IMR-90 (cell line): ENCODE measurements at regions not wholly inside any gene's neighbourhood (a gene's known extent, or its start where the extent isn't known, plus 50 kb on each side); places are given as distances from the start of the nearest gene placed in this dataset.

ENCODE experiments used
- ATAC-seq: fragments of 200-7000 bp; cut with Tn5 transposase; 2 replicates; pipeline ENCODE4 v1.9.1; 2020; ENCODE audit warnings: low read depth, mild to moderate bottlenecking, moderate library complexity
- BruUV-seq: library from RNA; stranded (reverse); fragments of 400-500 nt; replicated peaks from 2 replicates; lab custom pipeline; 2021; lab: Mats Ljungman, UMichigan
- CTCF ChIA-PET: fragments of 300-600 bp; formaldehyde crosslinking; extraction: SDS; loops from one replicate; lab custom pipeline; 2021; ENCODE audit warnings: antibody characterized with exemption; lab: Yijun Ruan, JAX
- POLR2A ChIA-PET: fragments of 300-600 bp; sonication (Branson Sonifier 250); formaldehyde crosslinking; loops from one replicate; lab custom pipeline; 2022; ENCODE audit warnings: antibody characterized with exemption; ENCODE audit not compliant: unreplicated experiment; lab: Charles Lee
- DNase-seq: peaks from one replicate; pipeline ENCODE4 v3.0.0; 2013
- H2AFZ ChIP-seq: replicated peaks from 2 replicates; pipeline ENCODE3; 2013; ENCODE audit warnings: low read length, mild to moderate bottlenecking; ENCODE audit not compliant: poor library complexity
- H2AK5ac ChIP-seq: 2 replicates; pipeline ENCODE4 v1.6.1; 2013; ENCODE audit warnings: low read depth, low read length, inconsistent platforms
- H2AK9ac ChIP-seq: replicated peaks from 2 replicates; pipeline ENCODE3; 2013; ENCODE audit warnings: mild to moderate bottlenecking, low read depth, low read length, moderate library complexity; ENCODE audit not compliant: poor library complexity
- H2BK120ac ChIP-seq: 2 replicates; pipeline ENCODE4 v1.6.1; 2013; ENCODE audit warnings: low read depth, low read length, inconsistent platforms
- H2BK15ac ChIP-seq: 3 replicates; pipeline ENCODE4 v1.6.1; 2013; ENCODE audit warnings: low read depth, low read length, inconsistent platforms
- H2BK20ac ChIP-seq: 2 replicates; pipeline ENCODE4 v1.6.1; 2013; ENCODE audit warnings: low read depth, mild to moderate bottlenecking, inconsistent platforms, low read length, moderate library complexity
- H2BK5ac ChIP-seq: 2 replicates; pipeline ENCODE4 v1.6.1; 2013; ENCODE audit warnings: mild to moderate bottlenecking, low read depth, low read length, inconsistent platforms; ENCODE audit not compliant: poor library complexity, severe bottlenecking
- H3K14ac ChIP-seq: replicated peaks from 2 replicates; pipeline ENCODE4 v1.6.1; 2013; ENCODE audit warnings: low read depth, low read length, inconsistent platforms
- H3K18ac ChIP-seq: 2 replicates; pipeline ENCODE4 v1.6.1; 2013; ENCODE audit warnings: low read depth, low read length, control low read depth
- H3K23ac ChIP-seq: 2 replicates; pipeline ENCODE4 v1.6.1; 2013; ENCODE audit warnings: low read depth, low read length, inconsistent platforms
- H3K27ac ChIP-seq: 2 replicates; pipeline ENCODE4 v1.5.1; 2013; ENCODE audit warnings: mild to moderate bottlenecking, control low read depth, low read length; ENCODE audit not compliant: insufficient read depth
- H3K27me3 ChIP-seq: 2 replicates; pipeline ENCODE4 v1.6.1; 2013; ENCODE audit warnings: low read length; ENCODE audit not compliant: control insufficient read depth, insufficient read depth
- H3K36me3 ChIP-seq: 2 replicates; pipeline ENCODE4 v1.6.1; 2013; ENCODE audit warnings: low read length, mixed read lengths; ENCODE audit not compliant: control insufficient read depth, insufficient read depth
- H3K4ac ChIP-seq: 2 replicates; pipeline ENCODE4 v1.6.1; 2013; ENCODE audit warnings: low read depth, low read length, inconsistent platforms
- H3K4me1 ChIP-seq: 2 replicates; pipeline ENCODE4 v1.6.1; 2013; ENCODE audit warnings: low read length, mixed read lengths; ENCODE audit not compliant: control insufficient read depth, insufficient read depth
- H3K4me2 ChIP-seq: 2 replicates; pipeline ENCODE4 v1.6.1; 2013; ENCODE audit warnings: low read depth, mild to moderate bottlenecking, control low read depth, low read length, moderate library complexity
- H3K4me3 ChIP-seq: 2 replicates; pipeline ENCODE4 v1.5.1; 2013; ENCODE audit warnings: low read depth, mild to moderate bottlenecking, control low read depth, low read length, moderate library complexity; ENCODE audit not compliant: insufficient read depth
- H3K56ac ChIP-seq: 2 replicates; pipeline ENCODE4 v1.6.1; 2013; ENCODE audit warnings: low read length, inconsistent platforms; ENCODE audit not compliant: insufficient read depth; ENCODE audit errors: extremely low read depth
- H3K79me1 ChIP-seq, 2 experiments: 2 replicates each; pipeline ENCODE4 v1.6.1; 2013; ENCODE audit warnings: low read length in 2 of 2, inconsistent platforms in 1 of 2, low read depth in 1 of 2
- H3K9ac ChIP-seq: 2 replicates; pipeline ENCODE4 v1.6.1; 2013; ENCODE audit warnings: low read depth, low read length, control low read depth
- H3K9me1 ChIP-seq: 2 replicates; pipeline ENCODE4 v1.6.1; 2013; ENCODE audit warnings: low read length, inconsistent platforms; ENCODE audit not compliant: insufficient read depth
- H3K9me3 ChIP-seq: 2 replicates; pipeline ENCODE4 v1.6.1; 2013; ENCODE audit warnings: low read length; ENCODE audit not compliant: control insufficient read depth, insufficient read depth
- H4K20me1 ChIP-seq: 2 replicates; pipeline ENCODE4 v1.6.1; 2013; ENCODE audit warnings: low read length, inconsistent platforms; ENCODE audit not compliant: insufficient read depth
- H4K5ac ChIP-seq: 2 replicates; pipeline ENCODE4 v1.6.1; 2013; ENCODE audit warnings: mild to moderate bottlenecking, low read depth, low read length, control low read depth
- H4K8ac ChIP-seq, 2 experiments: 2 replicates each; pipeline ENCODE4 v1.6.1; 2013; ENCODE audit warnings: low read depth in 2 of 2, low read length in 2 of 2, control low read depth in 1 of 2, inconsistent platforms in 1 of 2
- H4K91ac ChIP-seq: 2 replicates; pipeline ENCODE4 v1.6.1; 2013; ENCODE audit warnings: low read depth, low read length, inconsistent platforms; ENCODE audit not compliant: insufficient read depth
- BHLHE40 ChIP-seq: fragments of 150-350 bp; IDR thresholded peaks from 2 replicates; pipeline ENCODE4 v1.6.1; 2016; ENCODE audit warnings: mild to moderate bottlenecking, low read depth, low read length
- CEBPB ChIP-seq: IDR thresholded peaks from 2 replicates; pipeline ENCODE4 v1.6.1; 2012; ENCODE audit warnings: low read depth, low read length, improper control_type of control experiment
- CTCF ChIP-seq: conservative IDR thresholded peaks from 2 replicates; pipeline ENCODE4 v1.5.1; 2012; ENCODE audit warnings: mild to moderate bottlenecking, low read depth, low read length, improper control_type of control experiment
- ELK1 ChIP-seq: fragments of 150-350 bp; IDR thresholded peaks from 2 replicates; pipeline ENCODE4 v1.6.1; 2016; ENCODE audit warnings: low read depth, mild to moderate bottlenecking, low read length, moderate library complexity, borderline replicate concordance
- FOS ChIP-seq: fragments of 150-350 bp; IDR thresholded peaks from 2 replicates; pipeline ENCODE4 v1.6.1; 2016; ENCODE audit warnings: low read depth, low read length
- MAFK ChIP-seq: IDR thresholded peaks from 2 replicates; pipeline ENCODE4 v1.6.1; 2012; ENCODE audit warnings: low read depth, low read length, improper control_type of control experiment
- MAZ ChIP-seq: IDR thresholded peaks from 2 replicates; pipeline ENCODE4 v1.6.1; 2012; ENCODE audit warnings: low read depth, mild to moderate bottlenecking, low read length, improper control_type of control experiment, moderate library complexity, borderline replicate concordance
- MXI1 ChIP-seq: IDR thresholded peaks from 2 replicates; pipeline ENCODE4 v1.6.1; 2012; ENCODE audit warnings: low read depth, mild to moderate bottlenecking, low read length, moderate library complexity, borderline replicate concordance
- RCOR1 ChIP-seq: IDR thresholded peaks from 2 replicates; pipeline ENCODE4 v1.6.1; 2012; ENCODE audit warnings: mild to moderate bottlenecking, low read length, improper control_type of control experiment; ENCODE audit not compliant: insufficient replicate concordance
- RFX5 ChIP-seq: IDR thresholded peaks from 2 replicates; pipeline ENCODE4 v1.8.0; 2012; ENCODE audit warnings: low read depth, mild to moderate bottlenecking, low read length, moderate library complexity
- SMC3 ChIP-seq: fragments of 150-350 bp; IDR thresholded peaks from 2 replicates; pipeline ENCODE4 v1.6.1; 2016; ENCODE audit warnings: low read depth, mild to moderate bottlenecking, antibody characterized with exemption, low read length, moderate library complexity
- USF2 ChIP-seq: fragments of 150-350 bp; IDR thresholded peaks from 2 replicates; pipeline ENCODE4 v1.6.1; 2017; ENCODE audit warnings: mild to moderate bottlenecking, antibody characterized with exemption, low read length, low read depth
- WGBS, 2 experiments: methylation state at CpG; one replicate each; pipeline versions ENCODE4 v1.1.5 to v1.1.7; 2013; ENCODE audit warnings: missing lambda C conversion rate in 2 of 2; ENCODE audit not compliant: insufficient read length in 1 of 2; ENCODE audit errors: extremely low coverage in 2 of 2; 5-methylcytosine and 5-hydroxymethylcytosine counted together
- dilution Hi-C: fragments of 300-500 bp; cut with HindIII; formaldehyde crosslinking; loops from one replicate; pipeline ENCODE4 v1.14.3; 2018; ENCODE audit warnings: low sequenced_read_pairs; ENCODE audit not compliant: unreplicated experiment
- in situ Hi-C: fragments of 300-500 bp; cut with MboI; formaldehyde crosslinking; loops from 3 replicates; pipeline ENCODE4 v1.14.3; 2019; ENCODE audit warnings: low sequenced_read_pairs, inconsistent platforms, mixed read lengths
- intact Hi-C: fragments of 100-400 bp; cut with micrococcal nuclease; formaldehyde crosslinking; loops from 2 replicates; pipeline ENCODE4 v1.10.0; 2022

GRCh38 chr6:92893741-92894140, 525.6 kb downstream of the EPHA7 start:
- TF ChIP-seq RCOR1 (no peak), FOS (no peak), CEBPB (no peak), MAFK (no peak), BHLHE40 (no peak), MAZ (no peak), CTCF (no peak), SMC3 (no peak), RFX5 (no peak), ELK1 (no peak), USF2 (no peak), MXI1 (no peak)

More at GRCh38 chr6:92893741-92894140, 525.6 kb downstream of the EPHA7 start:
- DNase-seq (no peak), ATAC-seq (no peak)
- Histone ChIP-seq H3K4me2 (no peak overlapping the region), H2BK20ac (no peak overlapping the region), H3K23ac (no peak overlapping the region), H3K4me1 (no peaks in the 10 kb centered on the region), H2BK120ac (no peak overlapping the region), H3K9me3 (peaks cover 7% of the 10 kb centered on the region), H3K27me3 (no peaks in the 10 kb centered on the region), H3K79me1 (no peaks in the 10 kb centered on the region), H2AK9ac (no peak overlapping the region), H4K20me1 (no peaks in the 10 kb centered on the region), H3K4ac (no peak overlapping the region), H3K27ac (no peak overlapping the region), H3K9ac (no peak overlapping the region), H4K8ac (no peak overlapping the region), H3K18ac (no peak overlapping the region), H3K9me1 (no peaks in the 10 kb centered on the region), H2BK5ac (no peak overlapping the region), H4K5ac (no peak overlapping the region), H3K56ac (no peak overlapping the region), H3K36me3 (no peaks in the 10 kb centered on the region), H3K14ac (no peak overlapping the region), H3K4me3 (no peak overlapping the region), H2AFZ (no peak overlapping the region), H2AK5ac (no peak overlapping the region), H2BK15ac (no peak overlapping the region), H4K91ac (no peak overlapping the region)
- ChIA-PET POLR2A (no interaction called here), CTCF (no interaction called here)
- BruUV-seq, result no TSS peak
- intact Hi-C loops (no loop called here), dilution Hi-C loops (no loop called here), in situ Hi-C loops (no loop called here)
- no CpG with 5 or more reads among the region's 3 CpGs for WGBS, 2 experiments
